IPS-NIHi7 (cell line): ENCODE measurements at regions not wholly inside any gene's neighbourhood (a gene's known extent, or its start where the extent isn't known, plus 50 kb on each side); places are given as distances from the start of the nearest gene placed in this dataset.

ENCODE experiments used
- DNase-seq: peaks from one replicate; pipeline ENCODE4 v3.0.0; 2012; ENCODE audit warnings: mixed read lengths; ENCODE audit errors: extremely low spot score

- peak; percentile 38 for DNase-seq
Observed at GRCh38 chr7:130910949-130911944, 177.2 kb upstream of the KLF14 start.

- DNase-seq, result no peak
Observed at GRCh38 chr7:130912082-130912861, 178.3 kb upstream of the KLF14 start.

GRCh38 chr7:130912862-130913638, 179.0 kb upstream of the KLF14 start:
- no peak for DNase-seq

GRCh38 chr7:130913639-130914553, 179.9 kb upstream of the KLF14 start:
- DNase-seq, result no peak

- DNase-seq, result no peak
Observed at GRCh38 chr7:130914554-130915294, 180.7 kb upstream of the KLF14 start.

GRCh38 chr7:130917669-130918128, 183.7 kb upstream of the KLF14 start:
- DNase-seq, result no peak

- DNase-seq, result no peak
Observed at GRCh38 chr7:130918129-130919052, 184.4 kb upstream of the KLF14 start.

GRCh38 chr7:130919316-130920103, 185.5 kb upstream of the KLF14 start:
- no peak for DNase-seq

- DNase-seq, result no peak
Observed at GRCh38 chr7:130920122-130920521, 186.1 kb upstream of the KLF14 start.

- no peak for DNase-seq
Observed at GRCh38 chr7:130921391-130922180, 187.6 kb upstream of the KLF14 start.

- DNase-seq, result no peak
Observed at GRCh38 chr7:130922206-130923112, 188.5 kb upstream of the KLF14 start.

GRCh38 chr7:130923365-130923764, 189.4 kb upstream of the KLF14 start:
- DNase-seq, result no peak

GRCh38 chr7:130923930-130924329, 189.9 kb upstream of the KLF14 start:
- no peak for DNase-seq

GRCh38 chr7:130925136-130925794, 191.3 kb upstream of the KLF14 start:
- no peak for DNase-seq

GRCh38 chr7:130926001-130926691, 192.1 kb upstream of the KLF14 start:
- no peak for DNase-seq
